ENCODE measurements at regions not wholly inside any gene's neighbourhood (a gene's known extent, or its start where the extent isn't known, plus 50 kb on each side); places are given as distances from the start of the nearest gene placed in this dataset.

GRCh38 chr16:8168016-8168415, 422.3 kb downstream of the TMEM114 start:
- Histone ChIP-seq H2AFZ (ENCODE audit: insufficient read depth, low read length, poor library complexity) (no peak overlapping the region), H3K4me1 (ENCODE audit: control insufficient read depth in 1 of 2, insufficient read depth in 2 of 2, low read length in 2 of 2) (no peaks in the 10 kb centered on the region), H3K4ac (ENCODE audit: low read depth, low read length) (no peak overlapping the region), H3K18ac (ENCODE audit: low read length) (no peak overlapping the region), H3K27me3 (ENCODE audit: insufficient read depth, low read length) (no peaks in the 10 kb centered on the region), H3K79me1 (ENCODE audit: low read length) (no peaks in the 10 kb centered on the region), H4K12ac (ENCODE audit: low read depth, low read length) (no peak overlapping the region), H4K91ac (ENCODE audit: low read depth, low read length) (no peak overlapping the region), H3K23ac (ENCODE audit: low read length) (no peak overlapping the region), H2BK5ac (ENCODE audit: low read depth, low read length, poor library complexity) (no peak overlapping the region), H3K79me2 (ENCODE audit: control insufficient read depth, insufficient read depth, low read length, poor library complexity) (no peaks in the 10 kb centered on the region), H2AK5ac (ENCODE audit: low read length) (no peak overlapping the region), H3K27ac (ENCODE audit: low read depth, low read length) (no peak overlapping the region), H3K9ac (ENCODE audit: low read length) (no peak overlapping the region), H2BK120ac (ENCODE audit: insufficient read depth, low read length, poor library complexity) (no peak overlapping the region), H3K9me3 (ENCODE audit: insufficient read depth, low read depth, low read length) (no peaks in the 10 kb centered on the region), H3K4me2 (ENCODE audit: low read length) (no peak overlapping the region), H3K4me3 (ENCODE audit: low read depth, low read length) (no peak overlapping the region), H3K36me3 (ENCODE audit: control insufficient read depth in 1 of 2, insufficient read depth in 2 of 2, low read length in 2 of 2) (no peaks in the 10 kb centered on the region), H4K8ac (ENCODE audit: low read depth, low read length) (no peak overlapping the region), H3K14ac (ENCODE audit: low read length) (no peak overlapping the region), H2BK12ac (ENCODE audit: low read length) (no peak overlapping the region)
- no peak for DNase-seq
- WGBS (ENCODE audit: extremely low coverage, insufficient coverage, insufficient read length): no CpG with 5 or more reads among the region's 10 CpGs

- no peak for DNase-seq
- no peak overlapping the region for H2BK120ac ChIP-seq (ENCODE audit: insufficient read depth, low read length, poor library complexity)
- no peaks in the 10 kb centered on the region for H3K36me3 ChIP-seq (ENCODE audit: control insufficient read depth in 1 of 2, insufficient read depth in 2 of 2, low read length in 2 of 2)
- H3K27ac ChIP-seq (ENCODE audit: low read depth, low read length): no peak overlapping the region
- no peak overlapping the region for H3K9ac ChIP-seq (ENCODE audit: low read length)
- no peaks in the 10 kb centered on the region for H3K27me3 ChIP-seq (ENCODE audit: insufficient read depth, low read length)
- WGBS (ENCODE audit: extremely low coverage, insufficient coverage, insufficient read length): no CpG with 5 or more reads among the region's 5 CpGs
- no peak overlapping the region for H4K12ac ChIP-seq (ENCODE audit: low read depth, low read length)
- no peak overlapping the region for H2AFZ ChIP-seq (ENCODE audit: insufficient read depth, low read length, poor library complexity)
- H3K4me3 ChIP-seq (ENCODE audit: low read depth, low read length): no peak overlapping the region
- H2BK5ac ChIP-seq (ENCODE audit: low read depth, low read length, poor library complexity): no peak overlapping the region
- H3K4ac ChIP-seq (ENCODE audit: low read depth, low read length): no peak overlapping the region
- H3K14ac ChIP-seq (ENCODE audit: low read length): no peak overlapping the region
- H3K79me2 ChIP-seq (ENCODE audit: control insufficient read depth, insufficient read depth, low read length, poor library complexity): no peaks in the 10 kb centered on the region
- H3K4me1 ChIP-seq (ENCODE audit: control insufficient read depth in 1 of 2, insufficient read depth in 2 of 2, low read length in 2 of 2): no peaks in the 10 kb centered on the region
- H3K4me2 ChIP-seq (ENCODE audit: low read length): no peak overlapping the region
- H2BK12ac ChIP-seq (ENCODE audit: low read length): no peak overlapping the region
- no peak overlapping the region for H4K91ac ChIP-seq (ENCODE audit: low read depth, low read length)
- no peak overlapping the region for H3K23ac ChIP-seq (ENCODE audit: low read length)
- H4K8ac ChIP-seq (ENCODE audit: low read depth, low read length): no peak overlapping the region
- H2AK5ac ChIP-seq (ENCODE audit: low read length): no peak overlapping the region
- no peaks in the 10 kb centered on the region for H3K9me3 ChIP-seq (ENCODE audit: insufficient read depth, low read depth, low read length)
- no peak overlapping the region for H3K18ac ChIP-seq (ENCODE audit: low read length)
- H3K79me1 ChIP-seq (ENCODE audit: low read length): no peaks in the 10 kb centered on the region
These were observed 422.9 kb downstream of the TMEM114 start for GRCh38 chr16:8167436-8167835.

- no peak for DNase-seq
- no peak overlapping the region for H3K9ac ChIP-seq (ENCODE audit: low read length)
- no peak overlapping the region for H4K12ac ChIP-seq (ENCODE audit: low read depth, low read length)
- H3K14ac ChIP-seq (ENCODE audit: low read length): no peak overlapping the region
- no peak overlapping the region for H2BK5ac ChIP-seq (ENCODE audit: low read depth, low read length, poor library complexity)
- H3K79me2 ChIP-seq (ENCODE audit: control insufficient read depth, insufficient read depth, low read length, poor library complexity): no peaks in the 10 kb centered on the region
- H3K18ac ChIP-seq (ENCODE audit: low read length): no peak overlapping the region
- H4K8ac ChIP-seq (ENCODE audit: low read depth, low read length): no peak overlapping the region
- no peaks in the 10 kb centered on the region for H3K27me3 ChIP-seq (ENCODE audit: insufficient read depth, low read length)
- no peak overlapping the region for H2BK12ac ChIP-seq (ENCODE audit: low read length)
- no peak overlapping the region for H2AFZ ChIP-seq (ENCODE audit: insufficient read depth, low read length, poor library complexity)
- no peaks in the 10 kb centered on the region for H3K9me3 ChIP-seq (ENCODE audit: insufficient read depth, low read depth, low read length)
- no peak overlapping the region for H3K27ac ChIP-seq (ENCODE audit: low read depth, low read length)
- no peak overlapping the region for H3K4ac ChIP-seq (ENCODE audit: low read depth, low read length)
- no peaks in the 10 kb centered on the region for H3K79me1 ChIP-seq (ENCODE audit: low read length)
- H3K4me2 ChIP-seq (ENCODE audit: low read length): no peak overlapping the region
- no peaks in the 10 kb centered on the region for H3K36me3 ChIP-seq (ENCODE audit: control insufficient read depth in 1 of 2, insufficient read depth in 2 of 2, low read length in 2 of 2)
- H2AK5ac ChIP-seq (ENCODE audit: low read length): no peak overlapping the region
- H2BK120ac ChIP-seq (ENCODE audit: insufficient read depth, low read length, poor library complexity): no peak overlapping the region
- no CpG with 5 or more reads among the region's 5 CpGs for WGBS (ENCODE audit: extremely low coverage, insufficient coverage, insufficient read length)
- no peak overlapping the region for H4K91ac ChIP-seq (ENCODE audit: low read depth, low read length)
- H3K23ac ChIP-seq (ENCODE audit: low read length): no peak overlapping the region
- no peak overlapping the region for H3K4me3 ChIP-seq (ENCODE audit: low read depth, low read length)
- H3K4me1 ChIP-seq (ENCODE audit: control insufficient read depth in 1 of 2, insufficient read depth in 2 of 2, low read length in 2 of 2): no peaks in the 10 kb centered on the region
These were observed 432.3 kb downstream of the TMEM114 start for GRCh38 chr16:8158051-8158450.

- H3K79me2 ChIP-seq (ENCODE audit: control insufficient read depth, insufficient read depth, low read length, poor library complexity): no peaks in the 10 kb centered on the region
- no peak overlapping the region for H2BK120ac ChIP-seq (ENCODE audit: insufficient read depth, low read length, poor library complexity)
- H3K36me3 ChIP-seq (ENCODE audit: control insufficient read depth in 1 of 2, insufficient read depth in 2 of 2, low read length in 2 of 2): no peaks in the 10 kb centered on the region
- no peak for DNase-seq
- no peak overlapping the region for H4K12ac ChIP-seq (ENCODE audit: low read depth, low read length)
- no peaks in the 10 kb centered on the region for H3K4me1 ChIP-seq (ENCODE audit: control insufficient read depth in 1 of 2, insufficient read depth in 2 of 2, low read length in 2 of 2)
- H2AFZ ChIP-seq (ENCODE audit: insufficient read depth, low read length, poor library complexity): no peak overlapping the region
- H3K79me1 ChIP-seq (ENCODE audit: low read length): no peaks in the 10 kb centered on the region
- no peak overlapping the region for H3K9ac ChIP-seq (ENCODE audit: low read length)
- no peak overlapping the region for H2AK5ac ChIP-seq (ENCODE audit: low read length)
- H3K4me2 ChIP-seq (ENCODE audit: low read length): no peak overlapping the region
- H3K9me3 ChIP-seq (ENCODE audit: insufficient read depth, low read depth, low read length): no peaks in the 10 kb centered on the region
- no peak overlapping the region for H4K8ac ChIP-seq (ENCODE audit: low read depth, low read length)
- no CpG with 5 or more reads among the region's 2 CpGs for WGBS (ENCODE audit: extremely low coverage, insufficient coverage, insufficient read length)
- no peak overlapping the region for H3K27ac ChIP-seq (ENCODE audit: low read depth, low read length)
- H3K4me3 ChIP-seq (ENCODE audit: low read depth, low read length): no peak overlapping the region
- H3K4ac ChIP-seq (ENCODE audit: low read depth, low read length): no peak overlapping the region
- H3K27me3 ChIP-seq (ENCODE audit: insufficient read depth, low read length): no peaks in the 10 kb centered on the region
- H3K14ac ChIP-seq (ENCODE audit: low read length): no peak overlapping the region
- H3K23ac ChIP-seq (ENCODE audit: low read length): no peak overlapping the region
- no peak overlapping the region for H3K18ac ChIP-seq (ENCODE audit: low read length)
- H4K91ac ChIP-seq (ENCODE audit: low read depth, low read length): no peak overlapping the region
- no peak overlapping the region for H2BK12ac ChIP-seq (ENCODE audit: low read length)
- no peak overlapping the region for H2BK5ac ChIP-seq (ENCODE audit: low read depth, low read length, poor library complexity)
These were observed 435.0 kb downstream of the TMEM114 start for GRCh38 chr16:8155275-8155674.

All from trophoblast cell (in vitro differentiated cells and primary cell).